ENCODE measurements at regions not wholly inside any gene's neighbourhood (a gene's known extent, or its start where the extent isn't known, plus 50 kb on each side); places are given as distances from the start of the nearest gene placed in this dataset.

GRCh38 chr2:39606585-39606984, 59.1 kb upstream of the TMEM178A start:
- TF ChIP-seq CTCF (IDR thresholded peaks at IDR 0.05; ENCODE audit: control extremely low read depth in 1 of 3, insufficient read depth in 1 of 3, low read depth in 1 of 3, low read length in 3 of 3) (no peak), YY1 (IDR thresholded peaks at IDR 0.05; ENCODE audit: low read depth, low read length) (no peak), CBX8 (IDR thresholded peaks at IDR 0.05; ENCODE audit: borderline replicate concordance, low read depth, low read length) (no peak), POLR2A (IDR thresholded peaks at IDR 0.05; ENCODE audit: control extremely low read depth in 1 of 2, low read depth in 2 of 2, low read length in 2 of 2) (no peak)

All from H1 (cell line).